RPMI7951 (cell line): ENCODE measurements at regions not wholly inside any gene's neighbourhood (a gene's known extent, or its start where the extent isn't known, plus 50 kb on each side); places are given as distances from the start of the nearest gene placed in this dataset.

Experiments
- DNase-seq: peaks from one replicate; pipeline ENCODE4 v3.0.0-alpha.2; 2012; ENCODE audit warnings: low read depth

- DNase-seq: no peak
Measured at GRCh38 chrX:20325786-20326388, 59.2 kb upstream of the RPS6KA3 start.

- no peak for DNase-seq
Measured at GRCh38 chrX:20322887-20323286, 56.2 kb upstream of the RPS6KA3 start.

- DNase-seq: no peak
Measured at GRCh38 chrX:20320461-20321159, 53.9 kb upstream of the RPS6KA3 start.

- no peak for DNase-seq
Measured at GRCh38 chrX:20319054-20319453, 52.3 kb upstream of the RPS6KA3 start.

- peak; percentile 9 for DNase-seq
Measured at GRCh38 chrX:20317873-20318272, 51.2 kb upstream of the RPS6KA3 start.
